ENCODE measurements at regions not wholly inside any gene's neighbourhood (a gene's known extent, or its start where the extent isn't known, plus 50 kb on each side); places are given as distances from the start of the nearest gene placed in this dataset.

- no peaks in the 10 kb centered on the region for H3K36me3 Mint-ChIP-seq (ENCODE audit: insufficient read depth in 2 of 2)
- no peaks in the 10 kb centered on the region for H3K4me1 Mint-ChIP-seq (ENCODE audit: low read depth)
- no peak overlapping the region for H3K27ac Mint-ChIP-seq
- no peak overlapping the region for H3K4me3 Mint-ChIP-seq
- DNase-seq: no peak
- no peaks in the 10 kb centered on the region for H3K27me3 Mint-ChIP-seq (ENCODE audit: low read depth)
- ATAC-seq (replicated peaks in 1 of 2): no peak
- peaks cover 0 to 1% of the 10 kb centered on the region in 2 donors for H3K9me3 Mint-ChIP-seq
These were observed 262.0 kb upstream of the ZNF717 start for GRCh38 chr3:76047368-76047767.

- no peaks in the 10 kb centered on the region for H3K9me3 Mint-ChIP-seq
- no peaks in the 10 kb centered on the region for H3K27me3 Mint-ChIP-seq (ENCODE audit: low read depth)
- no peaks in the 10 kb centered on the region for H3K36me3 Mint-ChIP-seq (ENCODE audit: insufficient read depth in 2 of 2)
- H3K4me1 Mint-ChIP-seq (ENCODE audit: low read depth): no peaks in the 10 kb centered on the region
- ATAC-seq (replicated peaks in 1 of 2) (no peak), DNase-seq (no peak)
- no peak overlapping the region for H3K4me3 Mint-ChIP-seq
- H3K27ac Mint-ChIP-seq: no peak overlapping the region
These were observed 264.4 kb upstream of the ZNF717 start for GRCh38 chr3:76049776-76050175.

DNA sequence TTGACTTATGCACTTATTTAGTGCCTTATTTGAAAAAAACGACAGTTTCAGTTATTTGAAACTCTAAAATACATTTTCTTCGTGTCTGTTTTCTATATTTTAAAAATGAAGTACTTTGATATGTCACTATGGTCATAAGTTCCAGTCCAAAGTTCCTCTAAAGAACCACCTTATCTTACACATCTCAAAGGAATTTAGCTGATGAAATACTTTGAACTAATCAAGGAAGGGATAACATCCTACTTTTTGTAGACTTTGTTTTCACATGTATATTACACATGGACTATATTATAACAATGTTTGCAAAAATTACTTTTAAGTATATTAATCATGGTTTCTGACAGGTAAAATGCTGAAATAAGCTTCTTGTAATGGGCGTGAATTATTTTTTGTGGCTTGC lies 265.8 kb upstream of the ZNF717 start:
- Mint-ChIP-seq H3K27me3 (ENCODE audit: low read depth) (no peaks in the 10 kb centered on the region), H3K4me1 (ENCODE audit: low read depth) (no peaks in the 10 kb centered on the region), H3K36me3 (ENCODE audit: insufficient read depth in 2 of 2) (no peaks in the 10 kb centered on the region), H3K27ac (no peak overlapping the region), H3K9me3 (peaks cover 0 to 2% of the 10 kb centered on the region in 2 donors), H3K4me3 (no peak overlapping the region)
- ATAC-seq (replicated peaks in 1 of 2) (no peak), DNase-seq (no peak)

DNA sequence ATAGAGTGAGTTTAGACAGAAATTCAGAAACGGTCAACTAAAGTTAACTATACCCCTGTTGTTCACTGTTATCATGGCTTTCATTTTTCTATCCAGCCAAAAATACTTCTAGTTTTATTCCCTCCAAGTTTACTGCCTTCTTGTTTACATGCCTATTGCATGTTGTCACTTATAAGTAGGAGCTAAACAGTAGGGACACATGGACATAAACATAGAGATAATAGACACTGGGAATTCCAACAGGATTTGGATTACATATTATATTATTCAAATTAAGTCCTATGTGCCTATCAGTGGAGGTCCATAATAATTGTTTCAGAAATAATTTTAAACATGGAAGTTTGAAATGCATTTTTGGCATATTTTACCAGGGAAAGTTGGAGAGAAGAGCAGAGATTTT lies 269.1 kb upstream of the ZNF717 start:
- DNase-seq: no peak
- no peaks in the 10 kb centered on the region for H3K36me3 Mint-ChIP-seq (ENCODE audit: insufficient read depth in 2 of 2)
- peaks cover 0 to 2% of the 10 kb centered on the region in 2 donors for H3K9me3 Mint-ChIP-seq
- H3K27ac Mint-ChIP-seq: no peak overlapping the region
- no peaks in the 10 kb centered on the region for H3K27me3 Mint-ChIP-seq (ENCODE audit: low read depth)
- ATAC-seq (replicated peaks in 1 of 2): no peak
- no peak overlapping the region for H3K4me3 Mint-ChIP-seq
- H3K4me1 Mint-ChIP-seq (ENCODE audit: low read depth): no peaks in the 10 kb centered on the region

GRCh38 chr3:76061654-76062053 lies 276.3 kb upstream of the ZNF717 start:
- Mint-ChIP-seq H3K4me1 (ENCODE audit: low read depth) (no peaks in the 10 kb centered on the region), H3K4me3 (no peak overlapping the region), H3K27me3 (ENCODE audit: low read depth) (no peaks in the 10 kb centered on the region), H3K9me3 (peaks cover 0 to 9% of the 10 kb centered on the region in 2 donors), H3K36me3 (ENCODE audit: insufficient read depth in 2 of 2) (no peaks in the 10 kb centered on the region), H3K27ac (no peak overlapping the region)
- DNase-seq (no peak), ATAC-seq (replicated peaks in 1 of 2) (no peak)

GRCh38 chr3:76063019-76063418 lies 277.7 kb upstream of the ZNF717 start:
- H3K27ac Mint-ChIP-seq: no peak overlapping the region
- H3K36me3 Mint-ChIP-seq (ENCODE audit: insufficient read depth in 2 of 2): no peaks in the 10 kb centered on the region
- no peak overlapping the region for H3K4me3 Mint-ChIP-seq
- H3K4me1 Mint-ChIP-seq (ENCODE audit: low read depth): no peaks in the 10 kb centered on the region
- H3K9me3 Mint-ChIP-seq: peaks cover 4 to 9% of the 10 kb centered on the region in 2 donors
- DNase-seq (no peak), ATAC-seq (replicated peaks in 1 of 2) (no peak)
- no peaks in the 10 kb centered on the region for H3K27me3 Mint-ChIP-seq (ENCODE audit: low read depth)

GRCh38 chr3:76063811-76064210 lies 278.5 kb upstream of the ZNF717 start:
- DNase-seq (no peak), ATAC-seq (replicated peaks in 1 of 2) (no peak)

DNA sequence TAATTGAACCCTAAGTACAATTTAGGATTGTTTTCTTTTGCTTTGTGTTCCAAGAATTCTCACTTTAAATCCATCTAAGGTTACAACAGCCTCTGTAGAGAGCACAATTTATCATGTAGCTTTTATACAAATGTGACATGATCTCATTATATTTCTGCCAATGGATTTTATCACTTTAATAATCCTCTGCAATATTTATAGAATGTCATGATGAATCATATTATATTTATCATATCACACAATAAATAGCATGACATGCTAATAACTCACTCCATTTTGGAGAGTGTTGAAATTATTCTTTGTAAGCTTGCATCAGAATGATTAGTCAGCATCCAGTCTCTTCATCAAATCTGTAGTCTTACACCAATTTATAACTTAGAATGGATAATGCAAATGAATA lies 280.6 kb upstream of the ZNF717 start:
- Mint-ChIP-seq H3K4me3 (no peak overlapping the region), H3K27ac (no peak overlapping the region), H3K27me3 (ENCODE audit: low read depth) (no peaks in the 10 kb centered on the region), H3K4me1 (ENCODE audit: low read depth) (no peaks in the 10 kb centered on the region), H3K9me3 (peaks cover 6% of the 10 kb centered on the region in 2 donors), H3K36me3 (ENCODE audit: insufficient read depth in 2 of 2) (no peaks in the 10 kb centered on the region)
- ATAC-seq (replicated peaks in 1 of 2) (no peak), DNase-seq (no peak)

More at GRCh38 chr3:76063811-76064210, 278.5 kb upstream of the ZNF717 start:
- no peaks in the 10 kb centered on the region for H3K27me3 Mint-ChIP-seq (ENCODE audit: low read depth)
- no peaks in the 10 kb centered on the region for H3K4me1 Mint-ChIP-seq (ENCODE audit: low read depth)
- H3K4me3 Mint-ChIP-seq: no peak overlapping the region
- no peaks in the 10 kb centered on the region for H3K36me3 Mint-ChIP-seq (ENCODE audit: insufficient read depth in 2 of 2)
- no peak overlapping the region for H3K27ac Mint-ChIP-seq
- peaks cover 6 to 9% of the 10 kb centered on the region in 2 donors for H3K9me3 Mint-ChIP-seq

DNA sequence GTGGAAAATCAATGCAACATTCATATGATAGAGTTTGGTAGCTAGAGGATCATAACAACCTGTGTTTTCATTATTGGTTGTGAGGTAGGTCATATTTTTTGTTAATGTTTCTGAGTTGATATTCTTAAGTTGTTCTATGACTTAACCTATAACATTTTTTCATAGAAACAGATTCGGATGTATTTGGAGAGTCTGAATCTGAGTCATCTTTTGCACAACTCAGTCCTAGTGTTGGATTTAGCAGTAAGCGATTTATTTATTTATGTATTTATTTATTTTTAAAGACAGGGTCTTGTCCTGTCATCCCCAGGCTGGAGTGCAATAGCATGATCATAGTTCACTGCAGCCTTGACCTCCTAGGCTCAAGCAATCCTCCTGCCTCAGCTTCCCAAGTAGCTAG lies 292.8 kb upstream of the ZNF717 start:
- Mint-ChIP-seq H3K27ac (no peak overlapping the region), H3K9me3 (peaks cover 7 to 8% of the 10 kb centered on the region in 2 donors), H3K4me3 (no peak overlapping the region), H3K4me1 (ENCODE audit: low read depth) (no peaks in the 10 kb centered on the region), H3K36me3 (ENCODE audit: insufficient read depth in 2 of 2) (peaks cover 0 to 3% of the 10 kb centered on the region in 2 donors), H3K27me3 (ENCODE audit: low read depth) (no peaks in the 10 kb centered on the region)
- DNase-seq: no peak
- no peak for ATAC-seq (replicated peaks in 1 of 2)

- H3K27me3 Mint-ChIP-seq (ENCODE audit: low read depth): no peaks in the 10 kb centered on the region
- peaks cover 0 to under 1% of the 10 kb centered on the region in 2 donors for H3K36me3 Mint-ChIP-seq (ENCODE audit: insufficient read depth in 2 of 2)
- peaks cover 8 to 10% of the 10 kb centered on the region in 2 donors for H3K9me3 Mint-ChIP-seq
- H3K4me1 Mint-ChIP-seq (ENCODE audit: low read depth): no peaks in the 10 kb centered on the region
- H3K4me3 Mint-ChIP-seq: no peak overlapping the region
- DNase-seq: no peak
- H3K27ac Mint-ChIP-seq: no peak overlapping the region
- no peak for ATAC-seq (replicated peaks in 1 of 2)
These were observed 298.6 kb upstream of the ZNF717 start for GRCh38 chr3:76083992-76084391.

- Mint-ChIP-seq H3K9me3 (peaks cover 3 to 11% of the 10 kb centered on the region in 2 donors), H3K36me3 (ENCODE audit: insufficient read depth in 2 of 2) (no peaks in the 10 kb centered on the region), H3K4me3 (no peak overlapping the region), H3K4me1 (ENCODE audit: low read depth) (no peaks in the 10 kb centered on the region), H3K27me3 (ENCODE audit: low read depth) (no peaks in the 10 kb centered on the region), H3K27ac (no peak overlapping the region)
- no peak for DNase-seq
- no peak for ATAC-seq (replicated peaks in 1 of 2)
These were observed 310.7 kb upstream of the ZNF717 start for GRCh38 chr3:76096036-76096435.

DNA sequence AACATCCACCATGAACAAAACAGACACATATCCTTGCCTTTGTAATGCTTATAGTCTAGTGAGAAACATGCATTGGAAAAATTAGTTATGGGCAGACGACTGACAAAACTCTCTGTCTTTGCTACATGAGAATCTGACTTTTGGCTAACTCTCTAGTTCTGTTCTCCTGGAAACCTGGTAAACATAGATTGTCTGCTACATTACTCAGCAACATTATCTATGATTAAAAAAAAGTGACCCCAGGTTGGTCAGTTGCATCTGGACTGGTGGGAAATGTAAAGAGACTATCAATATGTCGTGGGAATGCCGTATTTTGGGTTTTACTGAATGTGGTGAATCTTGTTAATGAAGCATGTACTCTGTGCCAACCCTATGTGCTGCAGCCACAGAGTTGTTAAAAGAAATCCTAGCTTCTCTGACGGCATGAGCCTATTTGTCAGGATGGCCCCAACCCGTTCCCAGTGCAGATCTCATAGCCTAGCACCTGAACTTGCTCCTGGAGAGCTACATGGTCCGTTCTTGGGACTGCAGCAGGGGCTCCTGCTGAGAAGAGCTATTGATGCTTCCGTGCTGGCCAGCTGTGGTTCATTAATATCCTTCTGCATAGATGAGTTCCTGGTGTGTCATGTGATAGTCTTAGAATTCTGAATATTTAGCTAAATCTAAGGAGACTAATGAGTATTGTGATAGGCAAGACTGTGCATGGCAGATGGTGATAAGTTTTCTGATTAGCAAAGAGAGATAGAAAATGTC lies 311.7 kb upstream of the ZNF717 start:
- H3K4me1 Mint-ChIP-seq (ENCODE audit: low read depth): no peaks in the 10 kb centered on the region
- no peak for ATAC-seq (replicated peaks in 1 of 2)
- H3K27me3 Mint-ChIP-seq (ENCODE audit: low read depth): no peaks in the 10 kb centered on the region
- H3K27ac Mint-ChIP-seq: no peak overlapping the region
- H3K36me3 Mint-ChIP-seq (ENCODE audit: insufficient read depth in 2 of 2): no peaks in the 10 kb centered on the region
- no peak for DNase-seq
- H3K9me3 Mint-ChIP-seq: peaks cover 2 to 15% of the 10 kb centered on the region in 2 donors
- no peak overlapping the region for H3K4me3 Mint-ChIP-seq

- DNase-seq: no peak
- no peak for ATAC-seq (replicated peaks in 1 of 2)
- Mint-ChIP-seq H3K4me1 (ENCODE audit: low read depth) (no peaks in the 10 kb centered on the region), H3K36me3 (ENCODE audit: insufficient read depth in 2 of 2) (no peaks in the 10 kb centered on the region), H3K27me3 (ENCODE audit: low read depth) (no peaks in the 10 kb centered on the region), H3K27ac (no peak overlapping the region), H3K4me3 (no peak overlapping the region), H3K9me3 (peaks cover 4 to 15% of the 10 kb centered on the region in 2 donors)
These were observed 312.2 kb upstream of the ZNF717 start for GRCh38 chr3:76097589-76097969.

DNA sequence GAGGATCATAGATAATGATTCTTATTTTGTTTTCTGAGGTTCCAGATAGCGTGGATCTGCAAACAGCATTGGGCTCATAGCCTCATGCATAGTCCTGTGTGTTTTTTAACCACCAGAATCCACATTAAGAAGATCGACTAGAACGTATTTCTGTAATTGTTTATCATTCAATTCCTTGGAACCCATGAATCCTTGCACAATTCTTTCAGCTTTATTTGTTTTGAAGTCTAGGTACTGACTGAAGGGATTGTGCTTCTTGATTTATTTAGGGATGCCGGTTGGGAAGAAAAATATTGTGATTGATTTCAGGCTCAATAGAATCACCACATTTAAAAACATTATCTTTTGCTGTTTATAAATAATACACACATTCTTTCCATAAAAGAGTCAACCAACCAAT lies 314.6 kb upstream of the ZNF717 start:
- H3K9me3 Mint-ChIP-seq: peaks cover 4 to 11% of the 10 kb centered on the region in 2 donors
- DNase-seq (no peak), ATAC-seq (replicated peaks in 1 of 2) (no peak)
- H3K4me1 Mint-ChIP-seq (ENCODE audit: low read depth): no peaks in the 10 kb centered on the region
- H3K4me3 Mint-ChIP-seq: no peak overlapping the region
- H3K27ac Mint-ChIP-seq: no peak overlapping the region
- H3K27me3 Mint-ChIP-seq (ENCODE audit: low read depth): no peaks in the 10 kb centered on the region
- H3K36me3 Mint-ChIP-seq (ENCODE audit: insufficient read depth in 2 of 2): no peaks in the 10 kb centered on the region
